GM19397 (cell line): ENCODE measurements at regions not wholly inside any gene's neighbourhood (a gene's known extent, or its start where the extent isn't known, plus 50 kb on each side); places are given as distances from the start of the nearest gene placed in this dataset.
"Not testable (repeated sequence)": the region's sequence is repeated elsewhere in the genome, so short reads cannot be mapped to it uniquely, and the experiment has no call there.

Source experiments
- ATAC-seq: cut with Tn5 transposase; IDR thresholded peaks from one replicate; pipeline ENCODE4 v1.9.1; 2021; ENCODE audit warnings: mild to moderate bottlenecking, moderate library complexity; ENCODE audit not compliant: unreplicated experiment

DNA sequence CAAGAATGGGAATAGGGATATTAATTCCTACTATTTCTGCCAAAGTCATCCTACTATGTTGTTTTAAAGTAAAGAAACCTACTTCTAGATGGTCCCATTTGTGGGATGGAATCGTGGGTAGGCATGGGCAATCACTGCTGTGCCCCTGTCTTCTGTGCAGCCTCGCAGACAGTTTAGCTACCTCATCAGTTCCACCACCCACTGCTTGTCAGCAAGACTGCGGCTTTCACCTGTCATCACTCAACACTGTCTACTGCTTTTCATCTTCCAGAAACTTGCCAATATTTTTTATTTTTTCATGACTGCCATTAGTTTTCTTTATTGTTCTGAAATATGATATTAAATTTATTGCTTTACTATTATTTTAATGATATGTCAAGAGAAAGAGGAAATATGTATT is 368.1 kb upstream of the KYNU start:
- no peak for ATAC-seq

DNA sequence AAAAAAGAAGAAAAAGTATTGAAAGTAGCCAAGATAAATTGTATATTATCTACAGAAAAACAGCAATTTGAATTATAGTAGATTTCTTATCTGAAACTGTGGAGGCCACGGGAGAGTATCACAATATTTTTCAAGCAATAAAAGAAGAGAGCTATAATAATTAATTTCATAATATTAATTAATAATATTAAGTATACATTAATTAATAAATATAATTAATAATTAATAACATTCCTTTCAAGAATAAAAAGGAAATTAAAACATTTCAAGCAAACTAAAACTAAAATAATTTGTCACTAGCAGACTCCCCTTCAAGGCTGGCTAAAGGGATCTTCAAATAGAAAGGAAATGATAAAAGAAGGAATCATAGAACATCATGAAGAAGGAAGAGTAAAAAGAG is 372.7 kb upstream of the KYNU start:
- no peak for ATAC-seq

DNA sequence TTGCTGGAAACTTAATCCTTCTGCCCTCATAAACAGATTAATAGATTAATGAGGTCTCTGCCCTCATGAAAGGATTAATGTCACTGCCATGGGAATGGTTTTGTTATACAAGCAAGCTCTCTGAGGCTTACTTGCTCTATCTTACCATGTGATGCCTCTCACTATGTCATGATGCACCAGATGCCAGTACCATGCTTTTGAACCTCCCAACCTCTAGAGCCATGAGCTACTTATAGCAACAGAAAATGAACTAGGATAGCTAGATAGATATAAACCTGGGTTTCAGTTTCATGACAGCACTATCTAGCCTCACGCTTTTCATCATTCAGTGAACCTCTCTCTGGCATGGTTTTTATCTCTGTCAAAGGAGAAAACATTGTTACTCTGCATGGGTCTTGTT is 371.6 kb upstream of the LRP1B start:
- no peak for ATAC-seq

DNA sequence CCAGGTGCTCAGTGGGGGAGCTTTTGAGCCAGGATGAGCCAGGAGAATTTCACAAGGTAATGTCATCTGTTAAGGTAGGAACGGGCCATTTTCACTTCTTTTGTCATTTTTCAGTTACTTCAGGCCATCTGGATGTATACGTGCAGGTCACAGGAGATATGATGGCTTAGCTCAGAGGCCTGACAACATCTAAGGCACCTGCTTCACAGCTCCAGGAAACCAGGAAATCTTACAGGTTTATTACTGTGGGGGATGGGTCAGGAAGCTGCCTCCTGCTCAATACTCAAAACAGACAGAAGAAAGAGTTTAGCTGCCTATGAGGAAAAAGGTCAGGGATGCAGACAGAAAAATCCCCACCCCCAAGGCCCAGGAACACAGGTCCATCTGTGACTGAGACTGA is 364.3 kb upstream of the LRP1B start:
- ATAC-seq: no peak

DNA sequence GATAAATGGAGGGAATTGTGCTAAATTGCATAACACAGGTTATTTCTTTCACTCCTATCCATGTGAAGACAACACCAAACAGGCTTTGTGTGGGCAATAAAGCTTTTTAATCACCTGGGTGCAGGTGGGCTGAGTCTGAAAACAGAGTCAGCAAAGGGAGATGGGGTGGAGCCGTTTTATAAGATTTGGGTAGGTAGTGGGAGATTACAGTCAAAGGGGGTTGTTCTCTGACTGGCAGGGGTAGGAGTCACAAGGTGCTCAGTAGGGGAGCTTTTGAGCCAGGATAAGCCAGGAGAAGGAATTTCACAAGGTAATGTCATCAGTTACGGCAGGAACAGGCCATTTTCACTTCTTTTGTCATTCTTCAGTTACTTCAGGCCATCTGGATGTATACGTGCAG is 358.8 kb upstream of the LRP1B start:
- ATAC-seq: not testable (repeated sequence)

DNA sequence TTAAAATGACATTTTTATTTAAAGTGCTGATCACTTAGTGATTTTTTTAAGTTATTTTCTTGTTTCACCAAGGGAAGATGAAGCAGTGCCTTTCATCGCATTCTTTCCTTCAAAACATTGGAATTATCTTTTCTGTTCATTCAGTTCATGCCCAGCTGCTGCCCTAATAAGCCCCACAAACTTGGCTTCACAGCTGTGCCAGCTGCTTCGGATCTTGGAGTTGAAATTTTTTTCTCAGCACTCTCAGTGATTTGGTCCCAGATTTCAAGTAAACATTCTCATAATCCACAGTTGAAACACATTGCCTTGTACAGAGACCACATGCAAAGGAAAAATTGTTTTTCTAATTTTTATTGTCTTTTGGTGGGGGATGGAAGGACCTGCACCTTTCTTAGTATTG is 353.3 kb upstream of the LRP1B start:
- no peak for ATAC-seq

DNA sequence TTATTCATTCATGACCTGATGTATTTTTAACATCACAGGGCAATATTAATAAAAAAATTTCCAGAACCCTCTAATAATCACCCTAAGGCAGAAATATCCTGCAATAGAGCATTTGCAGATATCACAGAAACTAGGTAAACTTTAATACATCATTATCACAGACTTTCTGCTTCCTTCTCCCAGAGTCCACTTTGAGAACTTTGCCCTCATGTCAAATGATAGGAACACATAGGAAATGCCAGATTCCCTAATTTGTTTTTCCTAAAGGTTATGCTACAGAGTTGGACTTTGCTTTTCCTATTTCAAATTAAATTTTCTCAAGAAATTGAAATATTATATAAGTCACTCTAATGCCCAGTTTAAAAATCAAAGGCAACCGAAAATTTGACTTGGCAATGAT is 352.8 kb upstream of the LRP1B start:
- no peak for ATAC-seq

DNA sequence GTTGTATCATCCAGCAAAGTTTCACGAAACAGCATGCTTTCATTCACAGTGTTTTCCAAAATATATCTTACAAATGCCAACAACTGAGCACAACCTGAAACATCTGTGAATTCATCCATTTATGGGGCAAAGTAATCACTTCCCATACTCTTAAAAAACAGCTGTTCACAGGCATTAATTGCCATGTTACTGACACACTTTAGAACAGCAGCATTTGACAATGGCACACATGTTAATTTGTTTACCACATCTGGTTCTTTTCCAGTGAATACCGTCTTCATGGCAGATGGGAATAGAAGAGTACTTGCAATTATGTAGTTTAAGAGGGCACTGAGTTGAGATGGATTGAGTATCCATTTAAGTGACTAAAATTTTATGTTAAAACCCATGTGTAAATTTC is 347.4 kb upstream of the LRP1B start:
- no peak for ATAC-seq

DNA sequence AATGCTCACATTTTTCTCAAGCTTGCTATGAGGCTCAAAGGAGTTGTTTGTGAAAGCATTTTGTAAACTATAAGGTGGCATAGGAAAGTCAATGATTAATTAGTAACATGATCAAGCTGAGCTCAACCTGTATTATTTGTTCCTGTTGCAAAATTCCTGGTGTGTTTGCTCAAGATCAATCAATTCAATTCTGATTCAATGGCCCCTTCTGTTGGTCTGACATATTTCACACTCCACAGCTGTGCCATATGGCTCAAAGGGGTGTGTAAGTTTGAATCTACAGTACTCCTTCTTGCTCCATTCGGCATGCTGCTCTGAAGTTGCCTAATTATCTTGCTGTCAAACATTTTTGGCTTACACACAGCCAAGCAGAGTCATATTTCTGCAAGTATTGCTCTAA is 341.6 kb upstream of the LRP1B start:
- no peak for ATAC-seq

DNA sequence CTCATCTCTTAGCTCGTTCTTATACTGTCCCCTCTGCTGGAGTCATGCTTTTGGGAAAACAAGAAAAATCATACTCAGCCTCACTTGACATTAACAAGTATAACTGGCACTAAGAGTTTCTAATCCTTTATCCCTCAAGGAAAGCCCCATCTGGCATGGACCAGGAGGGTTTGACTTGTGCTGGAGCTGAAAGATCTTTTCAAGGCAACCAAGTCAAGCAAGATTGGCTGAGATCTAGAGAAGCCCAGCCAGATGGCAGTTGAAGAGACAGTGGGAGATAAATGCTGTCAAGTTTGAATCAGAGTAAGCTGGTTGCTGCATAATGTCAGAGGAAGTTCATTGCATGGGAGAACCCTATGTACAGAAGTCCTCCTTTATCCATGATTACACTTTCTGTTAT is 336.5 kb upstream of the LRP1B start:
- no peak for ATAC-seq

DNA sequence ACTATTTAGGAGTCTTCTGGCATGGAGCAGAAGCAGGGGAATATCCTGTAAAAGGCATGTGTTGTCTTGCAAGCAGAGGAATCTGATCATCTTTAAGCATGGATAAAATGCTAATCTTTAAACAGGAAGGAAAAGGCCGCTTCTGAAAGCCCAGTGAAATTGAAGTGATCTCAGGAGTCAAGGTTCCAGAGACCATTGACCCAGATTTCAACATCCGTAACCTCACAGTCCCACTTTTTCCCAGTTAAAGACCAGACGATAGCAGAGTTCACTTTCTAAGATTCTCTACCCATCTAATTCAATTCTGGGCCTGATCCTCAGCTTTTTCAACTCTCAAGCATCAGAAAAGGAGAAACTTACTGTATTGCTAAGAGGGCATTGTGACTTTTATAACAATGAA is 332.2 kb upstream of the LRP1B start:
- ATAC-seq: no peak

DNA sequence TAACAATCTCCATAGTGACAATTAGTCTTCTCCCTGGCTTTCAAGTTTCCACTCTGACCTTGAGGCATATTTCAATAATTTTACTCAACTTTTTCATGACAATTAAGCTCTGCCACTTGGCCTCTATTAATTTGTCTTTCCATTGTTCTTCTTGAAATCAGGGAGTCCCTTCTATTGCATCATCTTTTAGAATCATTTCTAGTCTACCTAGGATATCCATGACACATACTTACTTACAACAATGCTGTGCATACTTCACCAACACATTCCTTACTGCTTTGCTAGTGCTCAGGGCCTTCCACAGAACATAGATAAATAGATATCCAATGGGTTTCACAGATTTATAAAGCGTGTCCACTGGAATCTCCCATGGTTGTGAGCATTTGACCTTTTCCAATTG is 331.5 kb upstream of the LRP1B start:
- no peak for ATAC-seq

DNA sequence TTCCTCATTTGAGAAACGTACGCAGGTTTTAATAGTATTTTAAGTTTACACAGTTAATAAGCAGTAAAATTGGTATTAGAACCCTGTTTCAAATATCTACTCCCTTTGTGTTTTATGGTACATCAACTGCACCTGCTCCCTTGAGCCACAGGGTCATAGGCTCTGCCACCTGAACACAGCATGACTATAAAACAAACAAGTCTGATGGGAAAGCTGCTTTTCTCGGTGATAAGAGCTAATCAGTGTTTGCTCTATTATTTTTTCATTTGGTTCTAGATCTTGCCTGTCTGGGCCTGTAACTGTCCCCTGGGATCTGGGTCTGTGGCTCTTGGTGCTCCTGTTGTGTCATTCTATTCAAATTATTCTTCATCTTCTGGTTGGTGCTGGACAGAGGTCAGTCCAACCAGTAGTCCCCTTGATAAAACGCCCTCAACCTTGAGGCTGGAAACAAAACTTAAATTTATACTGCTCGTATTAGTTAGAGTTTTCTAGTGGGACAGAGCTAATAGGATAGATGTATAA is 314.8 kb upstream of the LRP1B start:
- no peak for ATAC-seq

DNA sequence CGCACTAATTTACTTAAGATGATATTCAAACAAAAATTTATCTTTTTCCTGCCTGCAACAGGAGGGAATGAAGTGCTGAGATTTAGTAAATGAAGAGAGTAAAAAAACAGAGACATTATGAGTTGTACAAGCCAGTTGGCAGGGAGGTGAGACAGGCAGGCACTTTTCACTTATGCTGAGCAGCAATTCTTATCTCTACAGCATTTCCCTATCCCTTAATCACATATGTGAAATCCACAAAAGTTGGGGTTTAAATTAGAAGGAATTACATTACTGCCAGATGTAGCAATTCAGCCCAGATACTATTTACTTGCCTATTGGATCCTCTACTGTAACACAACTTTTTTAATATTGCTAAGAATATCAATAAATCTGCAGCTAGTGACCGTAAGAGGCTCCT is 314.2 kb upstream of the LRP1B start:
- no peak for ATAC-seq

DNA sequence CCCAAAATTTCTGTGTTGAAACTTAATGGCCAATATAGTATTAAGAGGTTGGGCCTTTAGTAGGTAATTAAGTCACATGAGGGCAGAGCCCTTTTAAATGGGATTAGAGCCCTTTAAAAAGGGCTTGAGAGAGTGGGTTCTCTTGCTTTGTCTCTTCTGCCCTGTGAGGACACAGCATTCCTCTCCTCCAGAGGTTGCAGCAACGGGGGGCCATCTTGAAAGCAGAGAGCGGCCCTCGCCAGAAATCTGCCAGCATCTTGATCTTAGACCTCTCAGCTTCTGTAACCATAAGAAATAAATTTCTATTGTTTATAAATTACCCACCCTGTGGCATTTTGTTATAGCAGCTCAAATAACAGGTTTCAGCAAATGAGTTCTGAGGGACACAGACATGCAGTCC is 305.0 kb upstream of the LRP1B start:
- ATAC-seq: no peak

DNA sequence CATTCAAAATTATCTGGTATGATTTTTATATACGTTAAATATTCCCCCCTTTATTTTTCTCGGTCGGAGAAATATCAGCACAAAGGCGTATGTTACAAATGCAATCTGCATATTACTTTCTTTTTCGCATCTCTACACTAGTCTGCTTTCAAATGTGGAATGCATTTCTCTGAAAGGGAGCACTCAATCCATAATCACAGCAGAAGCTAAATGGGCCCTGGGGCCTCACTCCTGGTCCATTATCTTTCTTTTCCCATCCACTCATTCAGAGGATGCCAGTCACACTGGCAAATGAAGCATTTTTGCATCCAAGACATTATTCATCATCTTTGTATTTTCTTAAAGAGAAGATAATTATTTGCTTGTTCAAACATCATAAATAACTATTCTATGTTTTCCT is 295.2 kb upstream of the LRP1B start:
- no peak for ATAC-seq

DNA sequence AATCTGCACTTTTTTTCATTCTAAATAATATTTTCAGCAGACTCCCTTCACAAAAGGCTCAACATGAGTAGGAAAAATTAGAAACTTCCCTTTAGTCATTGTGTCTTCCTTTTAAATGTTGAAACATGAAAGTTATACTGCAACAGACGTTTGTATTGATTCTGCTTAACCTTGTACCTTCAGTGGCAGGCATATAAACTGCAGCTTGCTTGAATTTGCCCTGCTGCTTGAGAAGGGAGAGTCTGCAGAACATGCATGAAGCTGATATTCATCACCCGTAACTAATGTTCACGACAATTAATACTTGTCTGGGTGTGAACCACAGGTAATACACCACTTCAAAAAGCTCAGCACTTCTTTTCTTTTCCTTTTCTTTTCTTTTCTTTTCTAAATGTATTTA is 294.7 kb upstream of the LRP1B start:
- no peak for ATAC-seq

DNA sequence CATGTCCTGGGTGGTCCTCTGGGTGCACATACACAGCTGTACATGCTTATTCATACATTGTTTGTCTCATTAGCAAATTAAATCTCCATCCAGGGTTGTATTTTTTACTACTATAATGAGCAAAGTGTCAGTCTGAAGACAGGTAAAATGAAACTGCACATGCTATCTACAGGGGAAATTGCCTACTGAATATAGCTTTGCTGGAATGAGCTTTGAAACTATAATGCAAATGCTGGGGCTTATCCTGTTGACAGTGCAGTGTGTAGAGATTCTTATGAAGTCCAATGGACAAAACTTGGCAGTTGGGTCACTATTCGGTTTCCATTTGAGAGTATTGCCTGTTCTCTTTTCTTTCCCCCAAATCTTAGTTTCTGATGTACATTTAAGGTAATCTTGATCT is 292.8 kb upstream of the LRP1B start:
- no peak for ATAC-seq

DNA sequence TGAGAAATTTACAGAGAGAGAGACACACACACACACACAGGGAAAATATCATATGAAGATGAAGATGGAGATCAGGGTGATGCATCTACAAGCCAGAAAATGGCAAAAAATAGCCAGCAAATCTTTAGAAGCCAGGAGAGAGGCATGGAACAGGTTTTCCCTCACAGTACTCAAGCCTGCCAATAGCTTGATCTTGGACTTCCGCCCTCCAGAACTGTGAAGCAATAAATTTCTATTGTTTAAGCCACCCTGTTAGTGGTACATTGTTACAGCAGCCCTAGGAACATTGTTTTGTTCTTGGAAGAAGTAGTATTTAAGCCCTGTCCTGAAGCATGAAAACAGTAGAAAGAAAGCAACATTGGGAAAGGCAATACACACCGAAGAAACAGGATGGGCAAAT is 292.0 kb upstream of the LRP1B start:
- ATAC-seq: no peak

DNA sequence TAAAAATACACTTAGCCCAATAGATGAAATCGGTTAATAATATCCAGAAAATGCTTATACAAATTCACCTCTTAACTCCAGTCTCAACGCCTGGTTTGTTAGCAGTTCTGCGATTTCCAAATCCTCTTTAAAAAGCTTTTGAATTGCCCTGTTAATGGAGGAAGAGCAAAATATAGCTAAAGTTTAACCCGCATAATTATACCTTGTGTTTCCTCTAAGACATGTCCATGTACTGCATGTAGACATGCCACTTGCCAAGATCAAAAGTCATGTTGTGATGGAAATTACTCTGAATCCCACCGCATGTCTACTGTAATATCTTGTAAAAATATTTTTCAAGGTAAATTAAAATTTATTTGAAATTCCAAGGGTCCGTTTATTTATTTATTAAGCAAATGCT is 291.2 kb upstream of the LRP1B start:
- ATAC-seq: no peak

DNA sequence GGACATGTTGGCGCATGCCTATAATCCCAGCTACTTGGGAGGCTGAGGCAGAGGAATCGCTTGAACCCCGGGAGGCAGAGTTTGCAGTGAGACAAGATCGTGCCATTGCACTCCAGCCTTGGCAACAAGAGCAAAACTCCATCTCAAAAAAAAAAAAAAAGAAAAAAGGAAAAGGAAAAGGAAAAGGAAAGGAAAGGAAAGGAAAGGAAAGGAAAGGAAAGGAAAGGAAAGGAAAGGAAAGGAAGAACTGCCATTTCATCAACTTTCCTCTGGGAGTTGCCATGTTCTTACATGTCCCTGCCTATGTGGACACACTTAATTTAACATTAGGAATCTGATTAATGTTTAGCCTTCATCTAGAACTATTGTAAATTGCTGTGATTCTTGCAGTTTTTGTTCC is 287.9 kb upstream of the LRP1B start:
- ATAC-seq: not testable (repeated sequence)

DNA sequence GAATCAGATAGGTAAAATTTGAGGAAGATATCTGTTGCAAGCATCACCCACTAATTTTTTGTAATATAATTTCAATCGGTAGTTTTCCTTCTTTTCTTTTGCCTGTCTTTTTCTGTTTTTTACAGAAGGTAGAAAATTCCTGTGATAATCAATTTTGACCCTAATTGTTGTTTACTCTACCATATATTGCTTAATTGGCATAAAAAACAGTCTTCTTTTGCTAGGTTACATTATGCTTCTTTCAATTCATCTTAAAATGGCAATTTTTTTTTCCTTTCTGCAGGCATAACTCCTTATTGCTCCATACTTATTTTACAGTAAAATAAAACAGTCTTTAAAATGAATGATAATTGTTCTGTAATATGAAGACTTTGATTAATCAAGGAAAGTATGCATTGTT is 286.2 kb upstream of the LRP1B start:
- no peak for ATAC-seq

DNA sequence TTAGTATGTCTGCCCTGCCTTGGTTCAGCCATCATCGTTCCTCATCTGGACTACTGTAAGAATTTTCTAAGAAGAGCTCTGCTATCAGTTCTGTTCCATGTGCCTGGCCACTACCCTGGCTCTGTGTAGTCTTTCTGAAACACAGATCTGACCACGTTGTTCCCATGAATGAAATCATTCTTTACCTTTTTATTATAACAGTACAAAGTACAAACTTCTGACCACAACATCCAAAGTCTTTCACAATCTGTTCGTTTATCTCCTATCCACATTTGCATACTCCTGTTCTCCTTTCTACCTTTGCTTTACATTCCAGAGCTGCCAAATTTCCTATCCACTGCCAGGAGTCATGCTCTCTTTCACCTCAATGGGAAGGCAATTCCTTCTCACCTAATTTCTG is 284.6 kb upstream of the LRP1B start:
- ATAC-seq: no peak

DNA sequence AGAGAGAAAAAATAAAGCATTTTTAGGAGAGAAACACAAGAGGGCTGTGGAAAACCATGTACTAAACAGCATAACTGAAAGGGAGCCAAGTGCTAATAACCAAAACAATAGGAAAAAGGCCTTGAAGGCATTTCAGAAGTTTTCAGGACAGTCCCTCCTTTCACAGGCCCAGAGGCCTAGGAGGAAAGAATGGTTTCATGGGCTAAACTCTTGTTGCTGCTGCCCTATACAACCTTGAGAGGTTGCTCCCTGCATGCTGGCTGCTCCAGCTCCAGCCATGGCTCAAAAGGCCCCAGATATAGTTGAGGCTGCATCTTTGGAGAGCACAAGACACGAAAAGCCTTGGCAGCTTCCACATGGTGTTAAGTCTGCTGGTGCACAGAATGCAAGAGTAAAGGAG is 267.4 kb upstream of the LRP1B start:
- ATAC-seq: no peak
